ENCODE measurements at regions not wholly inside any gene's neighbourhood (a gene's known extent, or its start where the extent isn't known, plus 50 kb on each side); places are given as distances from the start of the nearest gene placed in this dataset.

DNA sequence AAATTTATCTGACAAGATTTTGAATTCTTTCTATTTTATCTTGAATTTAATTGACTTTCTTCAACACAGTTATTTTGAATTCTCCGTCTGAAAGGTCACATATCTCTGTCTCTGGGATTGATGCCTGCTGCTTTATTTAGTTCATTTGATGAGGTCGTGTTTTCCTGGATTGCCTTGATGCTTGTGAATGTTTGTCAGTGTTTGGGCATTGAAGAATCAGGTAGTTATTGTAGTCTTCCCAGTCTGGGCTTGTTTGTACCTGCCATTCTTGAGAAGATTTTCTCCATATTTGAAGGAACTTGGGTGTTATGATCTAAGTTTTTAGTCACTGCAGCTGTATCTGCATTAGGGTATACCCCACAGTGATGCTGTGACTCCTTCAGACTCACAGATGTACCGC is 315.8 kb upstream of the DDHD1 start:
- no peak for DNase-seq (ENCODE audit: low spot score)

DNA sequence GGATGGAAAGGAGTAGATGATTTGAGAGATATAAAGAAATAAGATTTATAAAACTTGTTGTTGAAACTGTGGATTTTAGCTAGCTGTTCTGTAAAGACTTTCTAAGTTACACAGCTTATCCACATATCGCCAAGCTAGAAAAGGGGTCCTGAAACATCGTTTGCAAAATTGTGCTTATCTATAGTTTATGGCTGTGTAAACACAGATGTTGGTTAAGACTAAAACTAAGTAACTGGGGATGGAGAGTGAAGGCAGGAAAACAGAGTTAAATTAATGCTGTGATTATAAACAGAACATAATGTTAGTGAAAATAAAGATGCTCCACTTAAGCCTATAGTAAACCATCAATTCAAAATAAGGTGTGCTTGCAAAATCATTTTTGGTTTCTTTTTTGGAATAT is 311.3 kb upstream of the DDHD1 start:
- no peak for DNase-seq (ENCODE audit: low spot score)

DNA sequence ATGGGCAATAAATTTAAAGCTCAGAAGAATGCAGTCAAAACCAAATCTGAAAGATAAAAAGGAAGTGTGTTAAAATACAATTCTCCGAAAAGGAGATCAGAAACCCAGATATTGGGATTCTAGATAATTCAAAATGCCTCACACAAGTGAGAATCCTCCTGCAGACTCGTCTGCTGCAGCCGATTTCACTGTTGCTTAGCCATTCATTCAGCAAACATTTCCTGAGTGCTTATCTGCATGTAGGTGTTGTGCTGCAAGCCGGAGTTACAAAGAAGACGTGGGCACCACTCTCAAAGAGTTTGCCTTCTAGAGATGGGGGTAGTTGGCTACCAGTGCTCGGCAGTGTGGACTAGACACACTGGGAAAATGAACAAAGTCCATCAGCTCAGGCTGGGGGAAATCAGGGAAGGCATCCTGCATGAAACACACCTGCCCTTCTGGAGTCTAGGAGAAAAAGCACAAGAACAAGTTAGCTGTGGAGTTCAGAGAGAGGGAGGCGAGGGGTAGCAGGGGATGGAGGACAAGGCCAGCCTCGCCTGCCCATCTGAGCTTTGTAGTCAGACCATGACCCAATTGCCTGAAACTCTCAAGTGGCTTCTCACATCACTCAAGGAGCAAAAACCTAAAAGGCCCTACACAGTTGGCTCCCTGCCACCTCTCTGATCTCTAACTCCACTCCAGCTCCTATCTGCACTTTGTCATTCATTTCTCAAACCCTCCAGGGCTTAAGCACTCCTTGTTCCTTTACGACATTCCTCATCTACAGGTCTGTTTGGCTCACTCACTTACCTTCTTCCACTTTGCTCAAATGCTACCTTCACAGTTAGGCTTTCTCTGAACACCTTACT is 310.0 kb upstream of the DDHD1 start:
- DNase-seq (ENCODE audit: low spot score), result peak; percentile 15

DNA sequence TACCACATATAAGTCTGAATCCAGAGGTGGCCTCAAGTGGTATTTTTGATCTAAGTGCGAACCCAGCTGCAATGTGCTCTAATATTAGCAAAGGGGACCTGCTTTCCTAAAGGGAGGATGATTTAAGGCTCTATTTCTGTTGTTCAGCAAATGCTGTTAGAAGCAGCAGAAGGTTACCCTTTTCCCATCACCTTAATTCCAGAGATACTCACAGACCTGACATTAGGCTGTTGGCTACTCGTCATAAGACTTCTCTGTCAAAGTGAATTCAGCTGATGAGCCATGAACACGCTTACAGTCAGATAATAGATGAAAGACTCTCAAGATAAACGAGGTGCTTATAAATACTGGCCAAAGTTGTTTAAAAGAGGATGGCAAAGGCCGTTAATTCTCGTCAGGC is 308.7 kb upstream of the DDHD1 start:
- no peak for DNase-seq (ENCODE audit: low spot score)

DNA sequence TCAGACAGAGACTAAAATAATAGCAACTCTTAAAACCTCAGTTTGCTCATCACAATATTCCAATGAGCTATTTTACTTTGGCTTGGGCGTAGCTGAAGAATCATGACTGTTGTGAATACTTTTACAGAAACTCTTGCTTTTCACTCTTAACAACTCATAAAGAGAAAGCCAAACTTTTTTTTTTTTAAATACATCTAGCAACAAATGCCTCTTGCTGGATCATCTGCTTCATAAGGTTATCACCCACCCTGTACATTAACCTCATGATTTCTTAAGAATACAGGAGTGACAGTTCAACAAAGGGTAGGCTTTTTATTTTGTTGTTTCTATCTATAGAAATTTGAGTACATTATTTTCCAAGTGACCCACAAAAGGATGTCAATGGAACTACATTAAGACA is 307.4 kb upstream of the DDHD1 start:
- no peak for DNase-seq (ENCODE audit: low spot score)

DNA sequence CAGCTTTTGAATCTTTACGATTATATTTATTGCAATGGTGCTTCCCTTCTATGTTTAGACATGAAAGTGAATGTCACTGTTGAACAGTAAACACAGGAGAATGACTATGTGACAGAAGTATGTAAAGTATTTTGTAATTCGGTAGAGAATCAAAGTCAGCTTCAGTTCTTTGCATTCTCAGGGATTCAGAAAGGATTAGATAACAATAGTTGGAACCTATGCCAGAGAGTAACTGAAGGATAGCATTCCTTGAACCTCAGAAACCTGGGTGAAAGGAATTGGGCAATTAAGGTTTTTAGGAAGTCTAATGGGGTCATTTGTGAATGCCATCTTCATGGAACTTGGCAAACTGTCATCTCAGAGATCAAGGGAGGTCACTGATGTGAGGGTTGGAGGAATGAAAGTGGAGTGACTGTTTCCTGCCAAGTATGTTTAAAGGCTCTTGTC is 305.3 kb upstream of the DDHD1 start:
- DNase-seq (ENCODE audit: low spot score), result peak; percentile 59

DNA sequence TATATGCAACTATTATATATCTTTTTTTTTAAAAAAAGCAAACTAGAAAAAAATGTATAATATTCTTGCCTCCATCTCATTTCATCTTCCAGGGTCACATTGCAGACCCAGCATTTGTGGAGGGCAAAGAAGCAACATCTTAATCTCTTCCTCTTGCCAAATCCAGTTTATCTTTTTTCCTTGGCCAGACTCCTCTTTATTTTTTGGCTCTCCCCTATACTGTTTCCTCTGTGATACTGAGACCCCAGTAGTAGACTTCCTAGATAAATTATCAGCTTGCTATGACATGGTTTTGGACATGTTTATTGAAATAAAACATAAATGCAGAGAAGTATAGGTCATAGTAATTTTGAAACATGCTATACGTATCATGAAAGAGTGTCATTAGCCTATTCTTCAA is 303.8 kb upstream of the DDHD1 start:
- DNase-seq (ENCODE audit: low spot score), result no peak

DNA sequence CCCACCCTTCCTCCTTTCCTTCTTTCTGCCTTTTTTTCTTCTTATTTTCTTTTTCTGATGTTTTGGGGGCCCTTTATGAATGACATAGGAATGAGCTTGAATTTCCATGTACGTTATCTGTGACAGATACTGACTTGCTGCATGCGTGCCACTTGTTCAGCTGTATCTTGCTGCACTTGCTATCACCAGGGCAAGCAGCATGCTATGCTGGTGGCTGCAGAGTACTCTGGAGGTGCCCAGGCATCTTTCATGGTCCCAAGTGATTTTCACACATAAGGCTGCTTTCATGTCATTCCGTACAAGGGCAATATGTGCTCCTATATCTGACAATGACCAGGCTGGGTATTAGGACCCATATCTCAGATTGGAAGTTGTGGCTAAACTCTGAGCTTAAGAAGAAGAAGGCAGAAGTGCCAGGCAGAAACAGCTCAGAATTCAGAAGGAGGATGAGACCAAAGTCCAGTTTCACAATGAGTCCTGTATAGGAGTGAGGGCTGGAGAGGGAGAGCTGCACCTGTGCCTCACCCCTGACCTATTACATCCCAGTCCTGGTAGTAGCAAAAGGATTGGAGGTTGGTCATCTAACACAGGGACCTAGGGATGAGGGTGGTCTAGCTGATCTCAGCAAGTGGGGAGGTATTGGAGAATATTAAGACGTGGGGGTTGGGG is 299.0 kb upstream of the DDHD1 start:
- DNase-seq (ENCODE audit: low spot score), result peak; percentile 49

DNA sequence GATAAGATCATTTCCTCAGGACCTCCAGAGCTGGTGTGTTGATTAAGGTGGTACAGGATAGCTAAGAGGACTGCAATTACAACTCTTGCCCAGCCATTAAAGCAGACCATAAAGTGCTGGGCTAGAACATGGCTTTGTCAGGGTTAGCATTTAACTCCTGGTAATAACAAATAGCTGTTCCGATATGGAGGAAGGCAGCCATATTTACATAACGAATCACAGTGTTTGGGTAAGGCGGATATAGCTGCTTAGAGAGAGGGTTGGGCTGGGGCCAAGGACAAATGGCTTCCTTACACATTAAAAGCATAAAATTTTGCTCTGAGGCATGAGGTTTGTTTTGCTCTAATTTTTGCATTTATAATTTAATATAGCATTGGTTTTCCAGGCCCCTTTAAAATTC is 297.7 kb upstream of the DDHD1 start:
- DNase-seq (ENCODE audit: low spot score), result peak; percentile 52

DNA sequence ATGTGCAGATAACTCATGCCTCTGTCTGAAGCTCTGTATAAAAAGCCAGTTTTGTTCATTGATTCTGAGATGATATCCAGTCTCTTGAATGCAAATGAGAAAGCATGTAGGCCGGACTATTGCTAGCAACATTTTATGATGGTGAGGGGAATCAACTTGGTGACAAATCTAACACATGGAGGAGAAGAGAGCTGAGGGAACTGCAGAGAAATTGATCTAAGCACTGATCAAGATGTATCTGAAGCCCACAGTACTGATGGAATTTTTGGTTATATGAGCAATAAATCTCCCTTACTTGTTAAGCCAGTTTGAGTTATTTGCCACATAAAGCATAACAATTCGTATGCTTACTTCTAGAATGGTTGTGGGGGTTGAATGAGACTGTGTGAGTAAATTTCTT is 295.6 kb upstream of the DDHD1 start:
- no peak for DNase-seq (ENCODE audit: low spot score)

DNA sequence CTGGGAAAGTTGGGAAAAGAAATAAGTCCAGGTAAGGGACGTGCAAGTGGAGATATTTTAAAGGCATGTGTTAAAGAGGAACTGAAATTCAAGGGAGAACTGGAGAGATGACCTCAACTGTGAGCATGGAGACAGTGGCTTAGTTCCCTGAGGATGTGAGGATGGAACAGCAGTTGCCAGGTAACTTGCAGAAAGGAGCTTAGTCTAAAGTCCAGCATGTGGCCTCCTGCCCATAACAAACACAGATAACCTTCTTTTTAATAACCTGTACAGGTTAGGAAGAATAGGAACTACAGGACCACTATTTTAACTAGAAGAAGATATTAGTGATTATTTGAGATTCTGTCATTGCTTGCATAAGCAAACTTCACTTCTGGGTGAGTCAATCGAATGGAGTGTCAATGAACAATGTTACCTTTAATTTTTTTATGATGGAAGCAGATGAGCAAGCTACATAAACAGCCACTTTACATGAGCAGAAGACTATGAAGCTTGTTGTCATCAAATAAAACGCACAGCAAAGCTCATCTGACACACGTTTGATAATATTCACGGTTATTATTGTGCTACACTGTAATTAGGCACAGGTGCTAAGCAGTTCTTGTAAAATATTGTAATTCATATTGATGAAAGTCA is 291.7 kb upstream of the DDHD1 start:
- DNase-seq (ENCODE audit: low spot score), result no peak

DNA sequence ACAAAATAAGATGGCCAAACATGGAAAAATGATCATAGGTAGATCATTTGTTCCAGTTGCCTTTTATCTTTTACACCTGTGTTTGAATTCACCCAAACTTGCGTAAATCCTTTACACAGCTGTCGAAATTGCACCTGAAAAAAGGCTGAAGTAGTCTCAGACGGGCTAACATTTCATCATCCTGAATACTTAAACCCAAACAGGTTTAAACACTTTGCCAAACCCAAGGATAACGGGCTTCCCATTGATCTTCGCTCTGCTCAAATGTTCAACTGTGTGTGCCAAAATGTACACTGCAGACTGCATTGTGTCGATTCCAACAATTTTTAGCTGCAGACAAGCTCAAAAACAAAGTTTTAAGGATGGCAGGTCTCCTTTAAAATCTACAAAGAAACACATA is 288.7 kb upstream of the DDHD1 start:
- no peak for DNase-seq (ENCODE audit: low spot score)

DNA sequence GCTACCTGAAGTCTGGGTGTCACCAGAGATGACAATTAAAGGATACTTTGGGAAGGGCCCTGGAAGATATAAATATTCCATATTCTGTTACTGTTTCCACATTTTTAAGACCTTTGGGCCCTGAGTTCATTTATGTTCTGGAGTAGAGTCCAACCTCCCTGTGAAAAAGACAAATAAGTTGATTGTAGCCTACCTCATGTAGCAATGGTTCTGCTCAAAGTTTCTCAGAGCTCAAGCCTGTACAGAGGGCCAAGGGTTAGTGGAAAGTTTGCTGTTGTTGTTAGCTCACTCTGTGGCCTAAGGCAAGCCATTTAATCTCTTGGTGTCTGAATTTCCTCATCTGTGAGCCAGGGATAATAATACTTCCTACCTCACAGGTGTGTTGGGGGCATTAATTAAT is 284.7 kb upstream of the DDHD1 start:
- DNase-seq (ENCODE audit: low spot score), result no peak

DNA sequence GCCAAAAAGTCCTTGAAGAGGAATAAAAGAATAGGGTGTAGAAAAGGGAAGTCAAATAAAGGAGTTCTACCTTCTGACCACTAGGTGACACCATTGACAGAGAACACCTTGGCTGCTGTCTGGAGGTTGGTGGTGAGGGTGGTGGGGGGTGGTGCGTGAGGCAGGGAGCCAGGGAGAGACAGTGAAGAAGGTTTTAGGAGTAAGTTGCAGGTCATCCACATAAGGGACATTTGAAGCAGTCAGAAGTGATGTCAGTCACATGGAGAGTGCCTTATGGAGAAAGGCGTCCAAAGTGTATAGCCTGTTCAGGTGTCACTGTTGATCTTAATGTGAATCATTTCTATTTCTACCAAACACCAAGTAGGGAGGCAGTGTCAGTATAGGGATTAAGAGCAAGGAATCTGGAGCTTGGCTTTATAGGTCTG is 279.3 kb upstream of the DDHD1 start:
- DNase-seq (ENCODE audit: low spot score), result peak; percentile 67

DNA sequence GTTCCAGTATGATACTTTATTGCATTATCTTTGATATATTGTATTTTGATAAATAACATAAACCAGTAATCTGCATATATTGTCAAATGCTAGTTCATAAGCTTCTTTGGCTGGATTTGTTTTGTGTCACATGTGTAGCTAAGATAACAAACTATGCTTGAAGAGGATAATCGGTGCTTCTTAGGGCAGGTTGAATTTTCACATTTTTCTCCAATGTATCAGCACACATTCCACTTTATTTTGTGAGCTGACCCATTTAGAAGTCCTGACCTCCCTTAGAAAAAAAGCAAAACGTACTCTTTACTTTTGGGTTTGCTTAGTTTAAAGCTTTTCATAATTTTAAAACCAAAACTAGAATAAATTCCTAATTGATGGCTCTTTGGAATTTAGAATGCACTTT is 277.7 kb upstream of the DDHD1 start:
- no peak for DNase-seq (ENCODE audit: low spot score)

DNA sequence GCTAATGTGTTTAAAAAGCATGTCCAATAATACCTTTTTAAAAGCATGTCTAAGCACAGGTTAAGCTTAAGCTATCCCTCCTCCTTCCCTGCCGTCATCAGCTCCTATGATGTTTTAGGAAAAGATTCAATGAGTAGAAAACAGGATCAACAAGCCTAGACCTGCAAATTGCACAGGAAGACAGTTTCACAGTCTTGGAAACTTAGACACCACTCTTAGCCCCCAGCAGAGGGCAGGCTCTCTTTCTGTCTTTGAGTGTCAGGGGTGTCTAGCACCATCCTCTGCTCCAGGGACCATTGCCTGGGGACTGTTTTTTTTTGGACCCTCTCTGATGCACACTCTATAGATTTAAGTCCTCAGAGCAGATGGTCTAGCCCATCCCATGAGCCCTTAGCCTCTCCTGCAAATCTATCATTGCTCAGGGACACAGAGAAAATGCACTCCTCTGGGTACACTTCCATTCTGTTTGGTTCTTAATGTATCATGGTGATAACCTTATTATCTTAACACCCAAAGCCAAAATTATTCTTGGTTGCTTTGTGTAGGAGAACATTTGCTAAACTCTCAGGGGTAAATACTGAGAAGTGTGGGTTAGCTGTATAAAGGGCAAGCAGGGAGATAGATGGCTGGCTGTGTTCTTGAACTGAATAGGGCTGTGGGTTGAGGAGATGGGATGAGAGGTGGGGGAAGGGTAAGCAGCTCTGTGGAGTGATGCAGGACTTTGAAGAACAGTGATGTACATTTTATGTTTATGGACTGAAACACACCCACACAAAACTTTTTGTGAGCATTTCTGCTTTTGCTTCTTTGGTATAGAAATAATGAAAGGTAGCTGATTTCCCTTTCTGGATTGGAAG is 259.9 kb upstream of the DDHD1 start:
- DNase-seq (ENCODE audit: low spot score), result peak; percentile 21

DNA sequence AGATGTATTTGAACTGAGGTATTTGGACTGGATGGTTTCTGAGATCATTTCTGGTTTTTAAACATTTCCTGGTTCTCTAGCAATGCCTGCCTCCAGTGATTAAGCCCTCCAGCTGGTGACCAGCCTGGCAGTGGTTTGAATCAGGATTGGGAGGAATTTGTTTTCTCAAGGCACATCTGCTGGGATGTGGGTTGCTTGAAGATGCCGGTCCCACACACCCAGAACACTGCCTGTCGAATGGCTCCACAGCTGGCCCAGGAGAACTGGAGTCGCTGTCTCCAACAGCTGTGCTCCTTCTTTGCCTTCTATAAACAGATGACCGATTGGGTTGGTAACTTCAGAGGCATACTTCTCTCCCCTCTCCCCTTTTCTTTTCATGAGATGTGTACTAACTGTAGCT is 258.0 kb upstream of the DDHD1 start:
- DNase-seq (ENCODE audit: low spot score), result no peak

DNA sequence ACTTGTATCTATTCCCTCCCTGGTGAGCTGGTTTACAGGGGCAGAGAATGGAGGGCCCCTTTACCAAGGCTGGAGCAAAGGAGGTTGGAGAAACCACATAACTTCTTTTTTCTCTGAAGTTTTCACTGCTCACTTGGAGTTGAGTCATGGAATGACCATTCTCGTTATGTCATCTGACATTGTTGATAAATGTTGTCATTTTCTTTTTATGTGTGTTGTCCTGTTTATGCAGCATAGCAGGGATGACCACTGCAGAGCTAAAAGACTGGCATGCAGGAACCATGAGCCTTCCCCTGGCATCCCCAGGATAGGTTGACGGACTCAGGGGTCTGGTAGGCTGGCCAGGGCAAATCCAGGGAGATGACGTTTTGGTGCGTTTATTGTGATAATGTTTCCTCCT is 256.8 kb upstream of the DDHD1 start:
- no peak for DNase-seq (ENCODE audit: low spot score)

DNA sequence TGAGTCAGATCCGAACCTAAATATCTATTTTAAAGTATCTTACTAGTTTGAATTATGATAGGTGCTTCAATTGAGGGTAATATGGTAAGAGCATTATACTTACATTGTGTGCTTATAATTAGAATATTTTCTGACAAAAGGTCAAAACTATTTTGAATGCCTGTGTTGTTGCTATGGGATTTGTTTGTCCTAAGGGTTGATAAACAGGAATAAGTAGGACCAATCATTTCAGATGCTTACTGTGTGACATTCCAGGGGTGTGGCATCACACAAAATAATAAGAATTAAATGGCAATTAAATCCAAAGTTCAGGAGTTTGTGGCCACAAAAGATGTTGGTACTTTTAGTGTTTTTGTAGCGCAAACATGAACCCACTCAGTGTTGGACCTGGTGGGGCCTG is 256.2 kb upstream of the DDHD1 start:
- no peak for DNase-seq (ENCODE audit: low spot score)

DNA sequence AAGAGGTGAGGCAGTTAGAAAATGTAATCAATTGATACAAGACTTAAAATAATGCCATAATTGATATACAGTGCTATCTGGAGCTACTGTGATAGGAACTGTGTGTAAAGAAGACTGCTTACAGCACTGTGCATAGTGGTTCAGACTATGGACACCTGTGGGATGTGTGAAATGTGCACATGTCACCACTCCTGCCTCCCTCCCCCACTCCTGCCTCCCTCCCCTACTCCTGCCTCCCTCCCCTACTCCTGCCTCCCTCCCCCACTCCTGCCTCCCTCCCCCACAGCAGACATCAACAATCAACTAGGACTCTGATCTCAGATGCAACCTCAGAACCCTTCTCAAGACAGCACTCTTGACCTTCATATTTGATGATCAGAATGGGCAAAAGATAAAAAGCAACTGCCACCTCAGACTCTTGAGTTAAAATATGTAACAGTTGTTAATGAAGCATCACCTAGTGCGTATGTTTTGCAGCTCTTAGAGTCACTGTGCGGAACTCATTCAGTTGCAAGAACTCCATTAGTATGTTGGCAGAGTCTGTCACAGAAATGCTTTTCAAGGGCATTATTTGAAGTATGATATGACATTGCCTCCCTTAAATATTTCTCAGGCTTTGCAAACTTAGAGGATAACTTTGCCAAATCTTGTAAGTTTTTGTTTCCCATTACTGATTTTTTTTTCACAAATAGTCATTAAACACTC is 255.2 kb upstream of the DDHD1 start:
- no peak for DNase-seq (ENCODE audit: low spot score)

DNA sequence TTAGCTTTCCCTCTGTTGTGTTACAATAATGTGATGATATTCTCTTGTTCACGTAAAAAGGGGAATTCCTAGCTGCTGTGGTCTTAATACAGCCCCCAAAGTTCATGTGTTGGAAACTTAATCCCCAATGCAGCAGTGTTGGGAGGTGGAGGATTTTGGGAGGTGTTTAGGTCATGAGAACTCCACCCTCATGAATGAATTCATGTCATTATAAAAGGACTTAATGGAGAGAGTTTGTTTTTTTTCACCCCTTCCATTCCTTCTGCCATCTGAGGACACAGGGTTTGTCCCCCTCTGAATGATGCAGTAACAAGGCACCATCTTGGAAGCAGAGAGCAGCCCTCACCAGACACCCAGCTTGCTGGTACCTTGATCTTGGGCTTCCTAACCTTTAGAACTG is 253.4 kb upstream of the DDHD1 start:
- DNase-seq (ENCODE audit: low spot score), result no peak

Measured in HT-29 (cell line).